ENCODE measurements at regions not wholly inside any gene's neighbourhood (a gene's known extent, or its start where the extent isn't known, plus 50 kb on each side); places are given as distances from the start of the nearest gene placed in this dataset.
"Not testable (repeated sequence)": the region's sequence is repeated elsewhere in the genome, so short reads cannot be mapped to it uniquely, and the experiment has no call there.

DNA sequence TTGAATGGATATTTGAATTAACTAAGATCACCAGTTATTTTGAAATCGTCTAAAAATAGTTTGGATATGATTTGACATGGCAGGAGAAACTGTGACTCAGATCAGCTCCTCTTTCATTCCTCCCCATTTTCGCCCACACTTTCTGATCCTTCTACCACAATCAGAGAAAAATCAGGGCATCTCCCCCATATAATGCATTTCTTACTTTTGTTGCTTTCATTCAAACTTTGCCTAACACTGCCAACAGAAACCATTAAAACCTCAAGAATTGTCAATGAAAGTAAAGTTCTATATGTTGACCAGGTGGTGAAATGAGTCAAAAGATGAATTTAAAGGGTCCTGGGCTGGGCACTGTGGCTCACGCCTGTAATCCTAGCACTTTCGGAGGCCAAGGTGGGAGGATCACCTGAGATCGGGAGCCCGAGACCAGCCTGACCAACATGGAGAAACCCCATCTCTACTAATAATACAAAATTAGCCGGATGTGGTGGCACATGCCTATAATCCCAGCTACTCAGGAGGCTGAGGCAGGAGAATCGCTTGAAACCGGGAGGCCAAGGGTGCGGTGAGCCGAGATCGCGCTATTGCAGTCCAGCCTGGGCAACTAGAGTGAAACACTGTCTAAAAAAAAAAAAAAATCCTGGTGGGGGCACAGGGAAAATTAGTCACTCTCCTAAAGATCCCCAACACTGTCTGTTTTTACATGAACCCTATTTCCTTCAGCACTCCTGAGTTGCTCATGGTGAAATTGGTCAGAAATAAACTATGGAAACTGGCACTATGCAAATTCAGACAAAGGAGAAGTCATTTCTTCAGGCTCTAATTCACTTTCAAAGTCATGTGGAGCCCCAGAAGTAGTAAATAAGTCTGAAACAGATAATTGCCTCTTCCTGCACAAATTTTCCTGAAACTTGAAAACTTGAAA, 122.8 kb upstream of the NOCT start:
- DNase-seq (ENCODE audit: low read depth), result no peak

DNA sequence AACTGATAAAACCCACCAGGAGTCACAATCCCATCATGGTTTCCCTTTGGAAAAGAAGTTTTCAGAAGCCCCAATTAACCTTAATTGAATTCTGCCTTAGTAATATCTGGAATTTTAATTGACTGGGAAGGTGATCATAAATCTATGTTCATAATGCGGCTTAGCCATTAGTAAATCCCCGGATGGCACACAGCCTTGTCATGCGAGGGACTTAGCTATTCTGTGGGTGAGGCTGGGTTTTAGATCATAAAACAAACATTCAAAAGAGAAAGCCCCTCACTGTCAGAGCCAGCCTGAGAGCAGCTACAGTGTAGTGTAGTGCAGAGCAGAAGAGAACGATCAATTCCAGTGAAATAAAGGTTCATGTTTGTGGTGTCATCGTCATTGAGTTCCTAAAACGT, 124.0 kb upstream of the NOCT start:
- no peak for DNase-seq (ENCODE audit: low read depth)

GRCh38 chr4:138890891-138891570, 124.5 kb upstream of the NOCT start:
- DNase-seq (ENCODE audit: low read depth), result no peak

DNA sequence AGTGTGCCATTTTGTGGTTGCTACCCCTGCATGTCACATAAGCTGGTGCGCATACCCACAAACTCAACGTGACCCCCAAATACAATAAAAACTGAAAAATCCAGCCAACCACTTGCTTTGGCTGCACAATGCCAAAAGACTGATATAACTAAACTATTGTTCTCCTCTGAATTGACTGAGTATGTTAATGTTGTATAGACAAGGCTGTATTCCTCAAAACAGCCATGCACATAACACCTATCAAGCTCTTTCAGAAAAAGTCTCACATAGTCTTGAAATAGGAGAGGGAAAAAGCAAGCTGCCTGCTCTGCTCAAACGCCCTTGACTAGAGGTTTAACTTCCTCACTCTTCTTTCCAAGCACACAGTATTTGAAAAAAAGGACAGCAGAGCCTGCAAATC, 126.4 kb upstream of the NOCT start:
- DNase-seq (ENCODE audit: low read depth), result no peak

GRCh38 chr4:138887741-138888140, 127.8 kb upstream of the NOCT start:
- no peak for DNase-seq (ENCODE audit: low read depth)

- no peak for DNase-seq (ENCODE audit: low read depth)
Measured at GRCh38 chr4:138887341-138887740, 128.2 kb upstream of the NOCT start.

- no peak for DNase-seq (ENCODE audit: low read depth)
Measured at GRCh38 chr4:138879757-138880156, 135.8 kb upstream of the NOCT start.

DNA sequence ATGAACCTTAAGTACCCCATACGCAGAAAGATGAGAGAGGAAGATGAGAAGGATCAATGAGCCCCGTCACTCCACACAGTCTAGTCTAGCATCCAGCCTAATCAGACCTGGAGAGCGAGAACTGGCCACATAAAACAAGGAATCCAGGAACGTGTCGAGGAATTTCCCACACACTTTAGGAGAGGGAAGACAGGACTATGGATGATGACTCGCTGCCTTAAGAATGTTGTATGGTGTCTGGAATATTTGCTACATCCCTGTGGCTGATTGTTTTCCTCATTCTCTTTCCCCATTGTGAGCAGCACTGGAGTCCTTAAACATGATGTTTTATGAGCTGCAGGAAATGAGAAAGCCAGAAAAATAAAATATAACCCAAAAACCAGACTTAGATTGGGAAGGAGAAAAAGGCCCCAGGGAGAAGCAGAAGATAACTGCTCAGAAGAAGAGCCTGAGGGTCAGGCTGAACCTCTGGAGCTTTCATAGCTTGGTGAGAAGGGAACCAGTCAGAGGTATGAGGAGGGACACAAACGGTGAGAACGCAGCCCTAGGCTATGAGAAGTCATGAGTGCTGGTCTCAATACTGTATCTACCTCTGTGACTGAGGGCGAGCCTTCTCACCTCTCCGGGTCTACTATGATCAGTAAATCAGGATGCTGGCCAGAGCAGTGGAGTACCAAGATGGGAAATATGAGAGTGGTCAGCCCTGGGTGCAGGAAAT, 139.5 kb upstream of the NOCT start:
- no peak for DNase-seq (ENCODE audit: low read depth)

- no peak for DNase-seq (ENCODE audit: low read depth)
Measured at GRCh38 chr4:138871555-138871875, 144.1 kb upstream of the NOCT start.

DNA sequence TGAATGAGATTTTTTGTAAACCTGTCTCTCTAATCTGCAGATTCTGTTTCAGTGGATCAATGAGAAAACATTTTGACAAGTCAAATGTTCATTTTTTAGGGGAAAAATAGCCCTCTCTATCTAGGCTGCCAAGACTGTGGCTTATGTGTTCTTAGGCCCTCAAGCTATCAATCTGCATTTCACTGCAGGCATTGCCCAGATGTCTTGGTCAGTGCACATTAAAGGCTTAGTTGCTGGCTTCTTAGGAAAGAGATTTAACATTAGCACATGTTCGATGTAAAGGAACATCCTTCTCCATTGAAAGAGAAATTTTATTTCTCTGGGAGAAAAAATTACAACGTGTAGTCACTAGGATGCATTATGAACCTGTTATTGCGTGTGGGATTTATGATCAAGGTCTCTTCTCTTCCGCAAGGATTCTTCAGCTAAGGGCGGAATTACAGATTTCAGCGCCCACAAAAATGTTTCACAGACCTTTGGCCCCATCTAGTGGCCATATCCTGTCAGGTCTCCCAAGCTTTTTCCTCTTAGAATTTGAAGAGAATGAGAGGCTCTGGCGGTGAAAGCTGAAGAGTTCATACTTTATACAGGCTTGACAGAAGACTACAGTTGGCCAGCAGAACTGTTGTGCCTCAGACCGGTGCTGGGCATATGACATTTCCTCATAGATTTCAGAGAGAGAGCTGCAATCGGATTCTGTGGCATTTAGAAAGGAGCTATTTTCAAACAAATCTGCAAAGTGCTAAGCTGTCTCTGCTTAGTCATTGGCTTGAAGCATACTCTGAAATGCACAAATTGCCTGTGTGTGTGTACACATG, 144.6 kb upstream of the NOCT start:
- DNase-seq (ENCODE audit: low read depth), result peak; percentile 12

GRCh38 chr4:138869631-138870030, 145.9 kb upstream of the NOCT start:
- no peak for DNase-seq (ENCODE audit: low read depth)

- no peak for DNase-seq (ENCODE audit: low read depth)
Measured at GRCh38 chr4:138869165-138869564, 146.4 kb upstream of the NOCT start.

DNA sequence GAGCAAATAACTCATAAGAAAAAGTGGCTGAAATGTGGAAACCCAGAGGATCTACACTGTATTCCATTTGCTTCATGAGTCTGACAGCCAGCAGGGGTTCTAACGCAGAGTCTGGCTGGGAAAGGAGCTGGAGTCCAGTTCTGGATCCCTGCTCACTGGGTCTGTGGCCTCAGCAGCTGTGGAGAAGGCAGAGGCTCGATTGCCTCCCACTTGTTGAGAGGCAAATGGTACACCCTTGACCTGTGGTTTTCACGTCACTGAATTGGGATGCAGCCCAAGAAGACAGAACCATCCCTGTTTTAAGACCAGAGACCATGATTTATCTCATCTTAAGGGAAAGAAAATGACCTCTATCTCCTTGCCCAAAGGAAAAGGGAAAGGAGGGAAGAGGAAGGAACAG, 147.0 kb upstream of the NOCT start:
- DNase-seq (ENCODE audit: low read depth), result no peak

DNA sequence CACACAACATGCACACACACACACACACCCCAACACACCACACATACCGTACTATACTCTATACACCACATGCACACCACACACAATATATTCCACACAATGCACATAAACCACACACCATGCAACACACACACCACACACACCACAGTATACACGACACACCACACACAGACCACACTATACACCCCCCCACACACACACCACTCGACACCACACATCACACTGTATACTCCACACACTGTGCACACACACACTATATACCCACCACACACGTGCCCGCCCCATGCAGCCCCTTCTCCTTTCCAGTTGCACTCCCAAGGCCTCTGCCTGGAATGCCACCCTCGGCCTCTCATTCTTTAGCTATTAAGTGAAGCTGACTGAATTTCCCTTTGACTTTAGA, 148.2 kb upstream of the NOCT start:
- no peak for DNase-seq (ENCODE audit: low read depth)

DNA sequence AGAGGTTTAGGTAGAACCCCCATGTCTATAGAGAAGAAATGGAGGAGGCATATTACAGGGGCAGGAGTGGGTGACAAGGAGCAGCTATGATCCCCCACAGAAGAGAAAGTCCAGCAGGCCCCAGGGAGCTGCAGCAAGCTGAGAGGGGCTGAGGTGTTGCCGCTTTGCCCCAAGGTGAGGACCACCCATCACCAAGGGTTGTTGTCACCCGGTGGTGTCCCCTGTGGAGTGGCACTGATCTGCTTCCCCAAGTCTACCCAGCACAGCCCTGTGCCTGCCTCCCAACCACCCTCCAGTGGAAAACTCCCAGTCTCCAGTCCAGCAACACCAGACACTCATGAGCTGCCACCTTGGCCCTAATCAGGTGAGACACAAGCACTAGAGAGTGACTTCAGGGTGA, 149.3 kb upstream of the NOCT start:
- no peak for DNase-seq (ENCODE audit: low read depth)

- DNase-seq (ENCODE audit: low read depth), result no peak
Measured at GRCh38 chr4:138865765-138866164, 149.8 kb upstream of the NOCT start.

GRCh38 chr4:138864961-138865720, 150.4 kb upstream of the NOCT start:
- no peak for DNase-seq (ENCODE audit: low read depth)

- no peak for DNase-seq (ENCODE audit: low read depth)
Measured at GRCh38 chr4:138863160-138863559, 152.4 kb upstream of the NOCT start.

DNA sequence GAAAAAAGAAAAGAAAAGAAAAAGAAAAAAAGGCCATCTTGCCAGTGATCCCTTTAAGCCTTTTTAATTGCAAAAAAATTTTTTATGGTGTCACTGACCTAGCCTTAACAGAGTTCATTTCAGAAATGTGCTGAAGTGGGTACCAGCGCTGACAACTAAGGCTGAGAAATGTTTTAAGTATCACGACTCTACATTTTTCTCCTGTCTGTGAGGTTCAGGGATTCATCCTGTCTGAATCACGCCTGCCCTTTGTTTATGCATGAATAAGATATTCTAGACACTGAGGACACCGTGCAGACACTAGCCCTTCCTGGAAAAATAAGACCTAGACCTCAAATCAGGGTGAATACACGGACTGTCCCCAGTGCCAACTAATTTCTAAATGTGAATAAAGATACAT, 154.4 kb upstream of the NOCT start:
- DNase-seq (ENCODE audit: low read depth), result no peak

DNA sequence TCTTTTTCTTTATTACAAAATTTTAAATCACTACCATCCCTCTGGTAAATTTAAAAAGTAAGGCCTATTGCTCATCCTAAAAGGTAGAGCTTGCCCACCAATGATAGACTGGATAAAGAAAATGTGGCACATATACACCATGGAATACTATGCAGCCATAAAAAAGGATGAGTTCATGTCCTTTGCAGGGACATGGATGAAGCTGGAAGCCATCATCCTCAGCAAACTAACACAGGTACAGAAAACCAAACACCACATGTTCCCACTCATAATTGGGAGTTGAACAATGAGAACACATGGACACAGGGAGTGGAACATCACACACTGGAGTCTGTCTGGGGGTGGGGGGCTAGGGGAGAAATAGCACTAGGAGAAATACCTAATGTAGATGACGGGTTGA, 155.2 kb upstream of the NOCT start:
- DNase-seq (ENCODE audit: low read depth), result not testable (repeated sequence)

GRCh38 chr4:138859254-138859653, 156.3 kb upstream of the NOCT start:
- DNase-seq (ENCODE audit: low read depth), result no peak
